ENCODE measurements at regions not wholly inside any gene's neighbourhood (a gene's known extent, or its start where the extent isn't known, plus 50 kb on each side); places are given as distances from the start of the nearest gene placed in this dataset.

DNA sequence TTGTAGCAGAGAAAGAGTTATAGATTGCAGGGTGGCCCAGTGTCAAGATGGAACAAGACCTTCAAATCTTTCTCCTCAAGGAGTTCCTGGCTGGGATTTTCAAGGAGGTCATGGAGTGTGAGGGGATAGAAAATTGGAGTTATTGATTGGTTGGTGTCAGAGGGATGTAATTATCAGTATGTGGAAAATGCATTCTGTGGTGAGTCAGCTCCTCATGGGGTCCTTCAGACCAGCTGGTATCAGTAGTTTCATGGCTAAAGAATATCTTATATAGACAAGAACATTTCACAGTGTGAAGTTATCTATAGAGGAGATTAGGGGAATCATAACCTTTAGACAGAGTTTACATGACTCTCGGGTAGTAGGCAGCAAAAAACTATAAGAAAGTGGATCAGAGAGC is 1114.0 kb upstream of the GBE1 start:
- no peak overlapping the region for H3K27ac ChIP-seq
- intact Hi-C loops (cut with DNase I), result no loop called here
- H3K36me3 ChIP-seq, result no peaks in the 10 kb centered on the region
- H3K9me3 ChIP-seq, result no peaks in the 10 kb centered on the region
- ATAC-seq, result no peak
- H3K4me3 ChIP-seq, result no peak overlapping the region
- WGBS, 2 donors, result 46 to 55% methylated on average over 1 of the region's 1 CpG
- H3K4me1 ChIP-seq, result no peaks in the 10 kb centered on the region
- DNase-seq, result no peak
- TF ChIP-seq, protein P1, sequence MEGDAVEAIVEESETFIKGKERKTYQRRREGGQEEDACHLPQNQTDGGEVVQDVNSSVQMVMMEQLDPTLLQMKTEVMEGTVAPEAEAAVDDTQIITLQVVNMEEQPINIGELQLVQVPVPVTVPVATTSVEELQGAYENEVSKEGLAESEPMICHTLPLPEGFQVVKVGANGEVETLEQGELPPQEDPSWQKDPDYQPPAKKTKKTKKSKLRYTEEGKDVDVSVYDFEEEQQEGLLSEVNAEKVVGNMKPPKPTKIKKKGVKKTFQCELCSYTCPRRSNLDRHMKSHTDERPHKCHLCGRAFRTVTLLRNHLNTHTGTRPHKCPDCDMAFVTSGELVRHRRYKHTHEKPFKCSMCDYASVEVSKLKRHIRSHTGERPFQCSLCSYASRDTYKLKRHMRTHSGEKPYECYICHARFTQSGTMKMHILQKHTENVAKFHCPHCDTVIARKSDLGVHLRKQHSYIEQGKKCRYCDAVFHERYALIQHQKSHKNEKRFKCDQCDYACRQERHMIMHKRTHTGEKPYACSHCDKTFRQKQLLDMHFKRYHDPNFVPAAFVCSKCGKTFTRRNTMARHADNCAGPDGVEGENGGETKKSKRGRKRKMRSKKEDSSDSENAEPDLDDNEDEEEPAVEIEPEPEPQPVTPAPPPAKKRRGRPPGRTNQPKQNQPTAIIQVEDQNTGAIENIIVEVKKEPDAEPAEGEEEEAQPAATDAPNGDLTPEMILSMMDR (IDR thresholded peaks at IDR 0.05), result no peak
- H3K27me3 ChIP-seq, result no peaks in the 10 kb centered on the region

DNA sequence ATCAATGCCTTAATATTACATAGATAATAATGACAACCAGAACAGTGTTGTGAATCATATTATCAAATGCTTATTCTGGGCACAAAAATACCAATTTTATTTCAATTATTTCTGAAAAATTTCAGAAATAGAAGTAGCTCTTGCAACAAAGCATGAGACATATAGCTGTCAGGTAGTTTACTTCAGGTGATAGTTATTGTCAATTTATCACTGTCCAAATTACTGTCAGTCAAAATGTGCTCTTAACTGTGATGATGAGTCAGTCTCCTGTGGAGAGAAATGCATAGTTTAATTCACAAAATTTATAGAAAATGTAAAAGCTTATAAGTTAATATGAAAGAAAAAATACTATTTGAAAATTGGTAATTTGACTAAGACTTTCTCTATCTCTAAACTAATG is 1078.4 kb upstream of the GBE1 start:
- intact Hi-C loops (cut with DNase I), result no loop called here
- Histone ChIP-seq H3K27me3 (no peaks in the 10 kb centered on the region), H3K4me3 (no peak overlapping the region), H3K9me3 (peaks cover 0 to 33% (median 0%) of the 10 kb centered on the region in 11 donors), H3K36me3 (no peaks in the 10 kb centered on the region), H3K4me1 (no peaks in the 10 kb centered on the region), H3K27ac (no peak overlapping the region)
- ATAC-seq (no peak), DNase-seq (no peak)
- TF ChIP-seq, protein P1 (IDR thresholded peaks at IDR 0.05), result no peak

DNA sequence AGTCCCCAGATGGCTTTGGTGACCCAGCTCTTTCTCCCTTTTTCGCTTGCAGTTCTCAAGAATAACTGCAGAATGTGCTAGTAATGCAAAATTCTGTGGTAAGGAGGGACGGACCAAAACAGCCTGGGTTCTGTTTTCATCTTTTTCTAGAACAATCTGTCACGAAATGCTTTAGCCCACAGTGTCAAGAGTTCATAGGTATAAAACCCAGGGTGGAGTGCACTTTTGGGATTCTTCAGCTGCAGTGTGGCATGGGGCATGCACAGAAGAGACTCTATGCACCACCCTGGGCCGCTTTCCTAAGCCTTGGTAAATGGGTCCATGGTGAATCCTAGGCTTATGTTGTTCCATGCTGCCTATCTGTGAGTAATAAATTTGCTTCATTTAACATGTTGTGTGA is 1072.7 kb upstream of the GBE1 start:
- Histone ChIP-seq H3K9me3 (peaks cover 0 to 17% (median 0%) of the 10 kb centered on the region in 11 donors), H3K27me3 (no peaks in the 10 kb centered on the region), H3K4me3 (no peak overlapping the region), H3K4me1 (no peaks in the 10 kb centered on the region), H3K36me3 (no peaks in the 10 kb centered on the region), H3K27ac (no peak overlapping the region)
- DNase-seq, result no peak
- no peak for ATAC-seq
- TF ChIP-seq, protein P1 (IDR thresholded peaks at IDR 0.05), result no peak
- 64 to 66% methylated on average over 4 of the region's 4 CpGs for WGBS, 2 donors
- intact Hi-C loops (cut with DNase I), result no loop called here

DNA sequence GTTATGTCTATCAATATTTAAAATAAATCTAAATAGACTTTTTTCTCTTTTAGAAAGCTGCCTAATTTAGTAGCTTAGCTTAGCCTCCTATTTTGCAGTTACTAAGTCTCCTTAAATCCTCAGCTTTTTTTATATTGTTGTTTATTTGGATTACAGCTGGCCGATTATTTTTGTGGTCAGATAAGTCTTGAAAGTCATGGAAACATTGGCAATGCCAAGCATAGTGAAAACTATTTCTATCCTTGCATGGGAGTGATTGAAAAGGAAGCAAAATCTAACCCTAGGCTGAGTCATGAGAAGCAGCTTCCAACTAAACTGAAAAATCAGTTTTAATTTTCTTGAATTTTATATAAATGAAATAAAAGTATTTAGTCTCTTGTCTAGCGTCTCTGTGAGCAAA is 1063.0 kb upstream of the GBE1 start:
- H3K9me3 ChIP-seq, result peaks cover 0 to 5% (median 0%) of the 10 kb centered on the region in 11 donors
- no peak overlapping the region for H3K4me3 ChIP-seq
- TF ChIP-seq, protein P1 (IDR thresholded peaks at IDR 0.05), result no peak
- intact Hi-C loops (cut with DNase I), result no loop called here
- no peaks in the 10 kb centered on the region for H3K27me3 ChIP-seq
- no peaks in the 10 kb centered on the region for H3K36me3 ChIP-seq
- no peak for DNase-seq
- no peaks in the 10 kb centered on the region for H3K4me1 ChIP-seq
- H3K27ac ChIP-seq, result no peak overlapping the region
- no peak for ATAC-seq
- WGBS, 2 donors, result 55 to 74% methylated on average over 2 of the region's 2 CpGs

DNA sequence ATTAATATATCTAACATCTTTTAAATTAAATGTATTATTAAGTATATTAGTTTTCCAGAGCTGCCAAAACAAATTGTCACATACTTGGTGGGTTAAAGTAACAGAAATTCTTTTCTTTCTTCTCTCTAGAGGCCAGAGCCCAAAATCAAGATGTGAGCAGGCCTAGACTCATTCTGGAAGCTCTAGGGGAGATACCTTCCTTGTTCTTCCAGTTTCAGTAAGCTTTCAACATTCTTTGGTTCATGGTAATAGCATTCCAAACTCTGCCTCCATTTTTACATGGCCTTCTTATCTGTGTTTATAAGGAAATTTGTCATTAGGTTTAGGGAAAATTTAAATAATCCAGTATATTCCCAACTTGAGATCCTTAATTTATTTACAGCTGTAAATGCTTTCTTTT is 1054.6 kb upstream of the GBE1 start:
- no peaks in the 10 kb centered on the region for H3K27me3 ChIP-seq
- TF ChIP-seq, protein P1 (IDR thresholded peaks at IDR 0.05), result no peak
- H3K9me3 ChIP-seq, result peaks cover 0 to 44% (median 9%) of the 10 kb centered on the region in 11 donors
- no peaks in the 10 kb centered on the region for H3K36me3 ChIP-seq
- H3K4me1 ChIP-seq, result no peaks in the 10 kb centered on the region
- DNase-seq (no peak), ATAC-seq (no peak)
- intact Hi-C loops (cut with DNase I), result no loop called here
- no peak overlapping the region for H3K4me3 ChIP-seq
- no peak overlapping the region for H3K27ac ChIP-seq

Data from heart right ventricle (tissue), 16 donors.